ENCODE measurements at regions not wholly inside any gene's neighbourhood (a gene's known extent, or its start where the extent isn't known, plus 50 kb on each side); places are given as distances from the start of the nearest gene placed in this dataset.

DNA sequence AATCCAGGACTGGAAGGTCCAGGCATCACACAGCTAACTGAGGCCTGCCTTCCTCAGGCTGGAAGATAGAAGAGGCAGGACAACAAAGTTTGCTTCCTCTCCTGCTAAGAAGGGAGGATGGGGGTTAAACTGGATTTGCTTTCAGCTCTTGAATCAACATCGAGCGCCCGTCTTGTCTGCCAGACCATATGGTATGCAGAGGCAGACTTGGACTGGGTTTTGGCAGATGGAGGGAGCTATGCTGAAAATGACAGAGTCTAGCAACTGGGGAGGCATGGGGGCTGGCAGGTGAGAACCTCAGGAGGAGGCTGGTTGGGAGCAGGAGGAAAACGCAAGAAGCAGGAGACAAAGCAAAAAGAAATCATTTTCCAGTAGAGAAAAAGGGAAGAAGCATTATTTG is 289.5 kb upstream of the IL12B start:
- Histone ChIP-seq H3K4me3 (no peak overlapping the region), H3K4me1 (no peaks in the 10 kb centered on the region), H3K9me3 (replicated peaks) (no peaks in the 10 kb centered on the region), H3K27me3 (no peaks in the 10 kb centered on the region), H3K27ac (no peak overlapping the region), H3K36me3 (no peaks in the 10 kb centered on the region)
- DNase-seq: no peak

DNA sequence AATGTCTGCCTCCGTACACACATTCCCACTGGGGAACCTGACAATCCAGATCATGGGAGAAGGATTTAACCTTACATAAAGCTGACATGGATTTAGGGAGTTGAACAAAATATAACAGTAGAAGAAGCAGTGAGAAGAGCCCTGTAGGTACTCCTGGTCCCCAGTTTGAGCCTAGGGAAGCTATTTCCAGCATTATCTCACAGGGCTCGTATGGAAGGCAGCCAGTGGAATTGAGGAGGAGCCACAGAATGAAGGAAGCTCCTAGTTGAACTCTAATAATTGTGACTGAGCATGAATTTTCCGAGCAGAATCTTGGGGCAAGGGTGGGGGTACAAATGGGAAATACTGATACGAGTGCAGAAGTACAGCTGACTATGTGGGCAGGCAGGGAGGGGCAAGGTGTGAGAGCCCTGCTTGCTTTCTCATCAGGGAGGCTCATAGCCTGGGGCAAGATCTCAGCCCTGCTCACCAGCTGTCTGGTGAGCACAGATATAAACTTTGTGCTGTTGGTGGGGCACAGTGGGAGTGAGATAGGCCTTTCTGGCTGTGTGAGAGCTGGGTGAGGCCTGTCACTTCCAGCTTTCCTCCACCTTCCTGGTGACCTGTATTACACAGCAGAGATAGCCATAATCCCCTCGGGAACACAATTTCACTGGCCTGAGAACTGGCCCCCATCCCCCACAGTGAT is 290.7 kb upstream of the IL12B start:
- no peak overlapping the region for H3K4me3 ChIP-seq
- H3K27ac ChIP-seq: no peak overlapping the region
- H3K4me1 ChIP-seq: no peaks in the 10 kb centered on the region
- H3K27me3 ChIP-seq: no peaks in the 10 kb centered on the region
- DNase-seq: peak in 1 of 2 experiments; percentile 12
- H3K9me3 ChIP-seq (replicated peaks): no peaks in the 10 kb centered on the region
- no peaks in the 10 kb centered on the region for H3K36me3 ChIP-seq

DNA sequence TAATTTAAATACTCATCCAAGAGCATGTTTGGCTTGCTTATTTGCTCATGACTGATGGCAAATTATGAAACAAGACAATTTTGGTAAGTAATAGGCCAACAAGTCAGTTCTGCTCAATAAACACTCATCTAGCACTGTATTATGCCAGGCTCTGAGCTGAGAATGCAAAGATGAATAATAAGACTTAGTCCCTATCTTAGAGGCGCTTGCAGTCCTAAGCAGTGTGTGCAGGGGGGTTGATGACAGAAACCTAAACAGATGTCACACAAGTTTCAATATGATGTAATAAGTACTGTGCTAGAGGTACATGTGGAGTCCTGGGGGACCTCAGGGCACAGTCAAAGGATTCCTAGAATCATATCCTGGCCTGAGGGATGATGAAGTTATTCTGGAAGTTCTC is 287.6 kb upstream of the ADRA1B start:
- Histone ChIP-seq H3K4me1 (no peaks in the 10 kb centered on the region), H3K27me3 (no peaks in the 10 kb centered on the region), H3K4me3 (no peak overlapping the region), H3K36me3 (no peaks in the 10 kb centered on the region), H3K27ac (no peak overlapping the region), H3K9me3 (replicated peaks) (no peaks in the 10 kb centered on the region)
- no peak for DNase-seq

DNA sequence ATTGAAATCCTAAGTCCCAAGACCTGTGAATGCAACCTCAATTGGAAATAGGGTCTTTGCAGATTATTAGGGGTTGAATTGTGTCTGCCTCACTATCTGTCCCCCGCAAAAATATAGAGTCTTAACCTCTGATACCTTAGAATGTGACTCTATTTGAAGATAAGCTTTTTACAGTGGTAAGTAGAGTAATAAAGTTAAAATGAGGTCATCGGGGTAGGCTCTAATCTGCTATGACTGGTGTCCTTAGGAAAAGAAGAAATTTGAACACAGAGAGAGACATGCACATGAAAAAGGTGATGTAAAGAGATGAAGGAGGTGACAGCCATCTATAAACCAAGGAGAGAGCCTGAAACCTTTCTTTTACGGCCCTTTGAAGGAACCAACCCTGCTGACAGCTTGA is 287.1 kb upstream of the ADRA1B start:
- Histone ChIP-seq H3K36me3 (no peaks in the 10 kb centered on the region), H3K9me3 (replicated peaks) (no peaks in the 10 kb centered on the region), H3K4me3 (no peak overlapping the region), H3K4me1 (no peaks in the 10 kb centered on the region), H3K27ac (no peak overlapping the region), H3K27me3 (no peaks in the 10 kb centered on the region)
- no peak for DNase-seq

DNA sequence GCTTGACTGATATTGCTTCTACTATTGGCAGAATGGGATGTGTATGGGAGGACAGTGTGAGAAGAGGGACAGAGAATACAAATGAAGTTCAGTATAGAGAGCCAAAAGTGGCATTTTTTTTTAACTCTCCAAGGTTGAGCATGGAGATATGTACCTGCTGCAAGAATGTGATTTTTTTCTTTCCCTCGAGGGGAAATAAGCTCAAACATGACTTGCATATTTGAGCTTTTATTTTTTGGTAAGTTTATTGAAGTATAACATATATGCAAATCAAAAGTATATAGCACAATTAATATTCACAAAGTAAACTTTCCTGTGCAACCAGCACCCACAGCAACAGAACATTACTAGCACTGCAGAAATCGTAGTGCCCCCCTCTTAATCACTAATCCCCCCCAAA is 285.7 kb upstream of the ADRA1B start:
- H3K4me3 ChIP-seq: no peak overlapping the region
- H3K9me3 ChIP-seq (replicated peaks): no peaks in the 10 kb centered on the region
- H3K36me3 ChIP-seq: no peaks in the 10 kb centered on the region
- H3K4me1 ChIP-seq: no peaks in the 10 kb centered on the region
- no peaks in the 10 kb centered on the region for H3K27me3 ChIP-seq
- DNase-seq: no peak
- H3K27ac ChIP-seq: no peak overlapping the region

DNA sequence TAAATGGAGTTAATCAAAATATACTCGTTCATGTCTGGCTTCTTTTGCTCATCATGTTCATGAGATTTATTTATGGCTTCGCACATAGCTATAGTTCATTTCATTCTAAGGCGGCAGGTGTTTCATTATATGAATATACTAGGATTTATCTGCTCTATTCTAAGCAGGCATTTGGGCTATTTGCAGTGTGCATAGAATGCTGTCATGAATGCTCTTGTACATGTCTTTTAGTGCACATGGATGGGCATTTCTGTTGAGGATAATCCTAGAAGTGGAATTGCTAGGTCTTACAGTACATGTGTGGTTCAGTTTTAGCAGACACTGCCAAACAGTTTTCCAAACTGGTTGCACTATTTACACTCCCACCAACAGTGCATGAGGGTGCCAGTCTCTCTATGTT is 285.3 kb upstream of the ADRA1B start:
- no peaks in the 10 kb centered on the region for H3K4me1 ChIP-seq
- DNase-seq: no peak

DNA sequence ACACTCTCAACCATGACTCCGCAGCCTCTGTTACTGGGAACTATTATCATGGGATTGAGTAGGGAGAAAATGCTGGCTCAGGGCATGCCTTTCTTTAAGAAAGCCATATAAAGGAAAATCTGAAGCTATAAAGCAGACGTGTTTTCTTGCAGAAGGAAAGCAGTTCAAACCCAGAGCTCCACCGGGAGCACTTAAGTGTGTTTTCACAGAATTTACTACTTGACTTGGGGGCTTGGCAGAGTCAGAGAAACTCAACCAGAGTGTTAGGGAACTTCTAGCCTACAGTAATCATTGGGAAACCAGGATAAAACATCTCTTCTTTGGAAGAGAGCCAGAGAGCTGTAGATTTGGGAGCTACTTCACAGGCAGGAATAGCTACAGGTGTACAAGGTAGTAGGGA is 283.4 kb upstream of the ADRA1B start:
- no peaks in the 10 kb centered on the region for H3K4me1 ChIP-seq
- no peak overlapping the region for H3K4me3 ChIP-seq
- H3K36me3 ChIP-seq: no peaks in the 10 kb centered on the region
- DNase-seq: no peak
- no peaks in the 10 kb centered on the region for H3K9me3 ChIP-seq (replicated peaks)
- H3K27me3 ChIP-seq: no peaks in the 10 kb centered on the region
- H3K27ac ChIP-seq: no peak overlapping the region

More for the DNA sequence above, 285.3 kb upstream of the ADRA1B start:
- Histone ChIP-seq H3K9me3 (replicated peaks) (no peaks in the 10 kb centered on the region), H3K27me3 (no peaks in the 10 kb centered on the region), H3K27ac (no peak overlapping the region), H3K4me3 (no peak overlapping the region), H3K36me3 (no peaks in the 10 kb centered on the region)

DNA sequence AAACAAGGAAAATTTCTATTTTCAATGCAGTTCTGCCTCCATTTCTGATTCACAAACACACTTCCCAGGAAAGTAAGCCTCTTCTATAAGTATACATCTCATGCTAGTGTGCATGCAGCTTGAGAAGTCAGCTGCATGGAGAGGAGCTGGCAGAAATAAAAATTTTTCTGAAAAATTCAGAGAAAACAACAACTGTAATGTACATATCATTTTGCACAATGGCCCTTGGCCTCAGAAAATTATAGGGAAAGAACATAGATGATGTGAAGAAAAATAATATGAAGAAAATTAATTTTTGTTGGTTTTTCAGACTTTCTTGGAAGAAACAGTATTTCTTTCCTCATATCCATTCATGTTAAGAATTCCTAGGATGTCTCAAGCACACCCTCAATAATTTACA is 277.8 kb upstream of the ADRA1B start:
- no peak overlapping the region for H3K4me3 ChIP-seq
- no peaks in the 10 kb centered on the region for H3K9me3 ChIP-seq (replicated peaks)
- H3K27ac ChIP-seq: no peak overlapping the region
- no peaks in the 10 kb centered on the region for H3K4me1 ChIP-seq
- no peaks in the 10 kb centered on the region for H3K27me3 ChIP-seq
- H3K36me3 ChIP-seq: no peaks in the 10 kb centered on the region
- DNase-seq: no peak

DNA sequence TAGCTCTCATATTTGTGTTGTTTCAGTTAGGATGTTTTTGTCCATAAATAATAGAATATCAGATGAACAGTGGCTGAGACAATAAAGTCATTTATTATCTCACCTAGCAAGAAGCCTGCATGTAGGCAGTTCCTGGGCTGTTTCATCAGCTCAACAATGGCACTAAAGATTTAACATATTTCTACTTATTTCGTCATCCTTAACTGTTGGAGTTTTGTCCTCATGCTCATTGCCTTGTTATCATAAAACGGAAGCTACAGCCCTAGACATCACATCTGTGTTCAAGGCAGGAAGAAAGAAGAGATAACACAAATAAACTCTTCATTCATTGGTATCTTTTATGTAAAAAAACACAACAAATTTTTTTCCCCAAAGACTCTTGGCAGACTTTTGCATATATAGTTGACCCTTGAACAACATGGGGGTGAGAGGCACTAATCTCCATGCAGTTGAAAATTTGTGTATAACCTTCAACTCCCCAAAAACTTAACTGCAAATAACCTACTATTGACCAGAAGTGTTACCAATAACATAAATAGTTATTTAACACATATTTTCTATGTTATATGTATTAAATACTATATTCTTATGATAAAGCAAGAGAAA is 277.2 kb upstream of the ADRA1B start:
- no peak for DNase-seq
- no peak overlapping the region for H3K4me3 ChIP-seq
- H3K36me3 ChIP-seq: no peaks in the 10 kb centered on the region
- H3K9me3 ChIP-seq (replicated peaks): no peaks in the 10 kb centered on the region
- no peak overlapping the region for H3K27ac ChIP-seq
- no peaks in the 10 kb centered on the region for H3K4me1 ChIP-seq
- H3K27me3 ChIP-seq: no peaks in the 10 kb centered on the region

DNA sequence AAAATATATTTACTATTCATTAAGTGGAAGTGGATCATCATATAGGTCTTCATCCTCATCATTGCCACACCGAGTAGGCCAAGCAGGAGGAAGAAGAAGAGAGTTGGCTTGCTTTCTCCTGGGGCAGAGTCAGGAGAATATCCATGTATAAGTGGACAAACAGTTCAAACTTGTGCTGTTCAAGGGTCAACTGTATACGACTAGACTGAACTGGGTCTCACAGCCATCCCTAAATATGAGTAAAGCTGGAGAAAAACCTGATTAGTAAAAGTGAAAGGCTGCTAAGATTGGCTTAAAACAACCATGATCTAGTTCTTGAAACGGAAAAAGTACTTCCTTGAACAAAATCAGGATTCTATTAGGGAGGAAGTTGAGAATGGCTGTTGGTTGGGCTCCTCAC is 276.7 kb upstream of the ADRA1B start:
- Histone ChIP-seq H3K27ac (no peak overlapping the region), H3K27me3 (no peaks in the 10 kb centered on the region), H3K4me3 (no peak overlapping the region), H3K9me3 (replicated peaks) (no peaks in the 10 kb centered on the region), H3K36me3 (no peaks in the 10 kb centered on the region), H3K4me1 (no peaks in the 10 kb centered on the region)
- no peak for DNase-seq

DNA sequence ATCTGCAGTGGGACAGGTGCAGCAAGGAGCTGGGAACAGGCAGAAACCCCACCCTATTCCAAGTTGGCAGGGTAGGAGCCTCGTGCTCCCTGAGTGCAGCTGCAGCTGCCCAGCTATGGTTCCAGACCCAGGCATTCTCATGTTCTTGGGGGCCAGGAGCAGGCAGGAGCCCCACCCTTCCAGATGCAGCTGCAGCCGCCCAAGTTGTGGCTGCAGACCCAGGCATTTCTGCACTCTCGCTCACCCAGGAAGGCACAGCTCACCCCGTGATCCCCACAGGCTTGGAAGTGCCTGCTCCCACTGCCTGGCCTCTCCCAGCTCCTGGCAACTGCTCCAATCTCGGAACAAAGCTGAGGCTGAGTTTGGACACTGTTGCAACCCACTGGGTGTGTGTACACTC is 275.8 kb upstream of the ADRA1B start:
- Histone ChIP-seq H3K27ac (no peak overlapping the region), H3K9me3 (replicated peaks) (no peaks in the 10 kb centered on the region), H3K4me1 (no peaks in the 10 kb centered on the region), H3K36me3 (no peaks in the 10 kb centered on the region), H3K27me3 (no peaks in the 10 kb centered on the region), H3K4me3 (no peak overlapping the region)
- no peak for DNase-seq

DNA sequence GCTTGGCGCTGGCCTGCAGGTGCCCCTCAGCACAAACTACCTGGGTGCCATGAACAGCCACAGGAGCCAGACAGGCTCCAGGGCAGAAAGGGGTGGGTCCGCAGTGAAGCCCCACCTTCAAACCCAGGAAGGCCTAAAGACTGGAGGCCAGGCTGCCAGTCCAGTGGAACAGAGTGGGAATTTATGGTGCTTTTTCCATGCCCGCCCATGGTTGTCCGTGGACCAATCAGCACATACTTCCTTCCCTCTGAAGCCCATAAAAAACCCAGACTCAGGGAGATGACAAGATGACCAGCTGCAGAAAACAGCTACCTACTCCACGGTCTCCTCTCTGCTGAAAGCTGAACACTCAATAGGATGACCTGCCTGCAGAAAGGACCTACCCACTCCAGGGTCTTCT is 275.4 kb upstream of the ADRA1B start:
- H3K9me3 ChIP-seq (replicated peaks): no peaks in the 10 kb centered on the region
- H3K36me3 ChIP-seq: no peaks in the 10 kb centered on the region
- H3K27ac ChIP-seq: no peak overlapping the region

DNA sequence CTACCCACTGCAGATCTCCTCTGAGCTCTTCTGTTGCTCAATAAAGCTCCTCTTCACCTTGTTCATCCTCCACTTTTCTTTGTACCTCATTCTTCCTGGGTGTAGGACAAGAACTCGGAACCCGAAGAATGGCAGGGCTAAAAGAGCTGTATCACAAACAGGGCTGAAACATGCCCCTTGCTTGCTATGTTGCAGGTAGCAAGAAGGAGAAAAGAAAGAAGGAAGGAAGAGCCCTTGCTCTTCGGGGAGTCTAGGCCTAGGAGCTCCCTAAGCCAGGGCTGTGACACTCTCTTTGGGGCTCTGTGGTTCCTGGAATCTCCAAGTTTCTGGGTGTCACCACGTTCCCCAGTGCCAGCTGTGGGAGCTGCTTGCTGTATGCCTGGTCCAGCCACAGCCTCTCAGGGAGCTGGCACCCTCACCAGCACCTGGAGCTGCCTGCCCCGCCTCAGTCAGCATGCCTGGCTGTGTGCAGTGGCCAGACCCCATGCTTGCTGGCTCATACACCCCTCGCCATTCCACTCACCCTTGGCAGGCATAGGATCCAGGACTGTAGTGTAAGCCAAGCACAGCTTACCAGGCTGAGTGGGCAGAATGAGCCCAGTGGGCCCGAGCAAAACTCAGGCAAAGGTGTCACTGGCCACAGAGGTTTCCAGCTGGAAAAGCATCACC is 274.8 kb upstream of the ADRA1B start:
- Histone ChIP-seq H3K27me3 (no peaks in the 10 kb centered on the region), H3K4me1 (no peaks in the 10 kb centered on the region), H3K36me3 (no peaks in the 10 kb centered on the region), H3K9me3 (replicated peaks) (no peaks in the 10 kb centered on the region), H3K4me3 (no peak overlapping the region), H3K27ac (no peak overlapping the region)
- no peak for DNase-seq

More for the DNA sequence above, 275.4 kb upstream of the ADRA1B start:
- Histone ChIP-seq H3K4me1 (no peaks in the 10 kb centered on the region), H3K4me3 (no peak overlapping the region), H3K27me3 (no peaks in the 10 kb centered on the region)
- no peak for DNase-seq

DNA sequence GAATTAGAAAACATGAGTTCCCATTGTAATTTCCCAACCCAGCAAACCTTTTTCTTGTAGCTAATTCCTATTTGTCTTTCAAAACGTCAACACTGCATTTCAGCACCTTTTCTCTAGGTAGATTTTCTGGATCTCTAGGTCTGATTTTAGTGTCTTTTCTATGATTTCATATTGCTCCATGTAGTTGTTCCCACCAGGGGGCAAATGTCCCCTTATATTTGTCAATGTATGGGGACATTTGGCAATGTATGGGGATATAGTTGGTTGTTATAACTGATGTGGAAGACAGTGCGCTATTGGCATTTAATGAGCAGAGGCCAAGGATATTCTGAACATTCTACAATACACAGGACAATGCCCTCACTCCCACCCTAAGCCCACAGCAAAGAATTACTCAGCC is 273.9 kb upstream of the ADRA1B start:
- H3K36me3 ChIP-seq: no peaks in the 10 kb centered on the region
- no peak overlapping the region for H3K4me3 ChIP-seq
- no peaks in the 10 kb centered on the region for H3K27me3 ChIP-seq
- no peak for DNase-seq
- no peaks in the 10 kb centered on the region for H3K9me3 ChIP-seq (replicated peaks)
- no peaks in the 10 kb centered on the region for H3K4me1 ChIP-seq
- H3K27ac ChIP-seq: no peak overlapping the region

DNA sequence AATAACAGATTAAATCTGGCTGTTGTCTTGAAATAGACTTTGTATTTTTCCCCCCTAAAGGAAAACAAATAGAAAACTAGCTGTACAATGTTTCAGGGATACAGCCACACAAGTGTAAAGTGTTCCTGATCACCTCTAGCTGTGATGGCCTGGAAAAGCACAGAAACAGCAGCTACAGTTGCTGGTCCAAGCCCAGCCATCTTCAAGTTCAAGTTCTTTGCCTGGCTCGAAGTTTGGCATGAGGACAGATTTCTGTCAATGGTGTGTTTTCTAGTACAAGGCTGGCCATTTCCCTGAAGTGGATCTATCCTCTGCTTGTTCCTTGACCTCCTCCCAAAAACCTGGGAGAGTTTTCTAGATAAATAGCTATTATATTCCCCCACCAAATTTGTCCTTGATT is 272.2 kb upstream of the ADRA1B start:
- Histone ChIP-seq H3K4me1 (no peaks in the 10 kb centered on the region), H3K4me3 (no peak overlapping the region), H3K36me3 (no peaks in the 10 kb centered on the region), H3K27ac (no peak overlapping the region), H3K27me3 (no peaks in the 10 kb centered on the region), H3K9me3 (replicated peaks) (no peaks in the 10 kb centered on the region)
- DNase-seq: no peak

Data from SJCRH30 (cell line).